Fibroblast of lung (primary cell): ENCODE measurements at regions not wholly inside any gene's neighbourhood (a gene's known extent, or its start where the extent isn't known, plus 50 kb on each side); places are given as distances from the start of the nearest gene placed in this dataset.
"Not testable (repeated sequence)": the region's sequence is repeated elsewhere in the genome, so short reads cannot be mapped to it uniquely, and the experiment has no call there.

Source experiments
- DNase-seq, 2 donors: peaks; one replicate each; pipeline versions ENCODE4 v3.0.0 to v3.0.0-alpha.2; 2010; ENCODE audit warnings: low read depth in 2 of 2
- H2AFZ ChIP-seq: 2 replicates; pipeline ENCODE4 v1.5.1; 2012; ENCODE audit warnings: low read length, control low read depth, inconsistent platforms
- H3K27ac ChIP-seq: 2 replicates; pipeline ENCODE4 v1.5.1; 2011; ENCODE audit warnings: low read length, control low read depth; ENCODE audit not compliant: insufficient read depth
- H3K27me3 ChIP-seq: 2 replicates; pipeline ENCODE4 v1.5.1; 2011; ENCODE audit warnings: mild to moderate bottlenecking, low read length; ENCODE audit not compliant: control insufficient read depth, insufficient read depth
- H3K36me3 ChIP-seq: 2 replicates; pipeline ENCODE4 v1.5.1; 2011; ENCODE audit warnings: low read length; ENCODE audit not compliant: control insufficient read depth, insufficient read depth
- H3K4me1 ChIP-seq: 2 replicates; pipeline ENCODE4 v1.5.1; 2011; ENCODE audit warnings: low read length; ENCODE audit not compliant: control insufficient read depth, insufficient read depth; ENCODE audit errors: extremely low read depth
- H3K4me2 ChIP-seq: 2 replicates; pipeline ENCODE4 v1.5.1; 2011; ENCODE audit warnings: low read length, control low read depth; ENCODE audit not compliant: insufficient read depth; ENCODE audit errors: extremely low read depth
- H3K4me3 ChIP-seq, 4 experiments: fragments of 200-600 bp in 1 of 4; sonication (generic) in 1 of 4; replicated peaks in 1 of 4; 2 replicates each; pipeline ENCODE4 v1.5.1; 2011 to 2016; ENCODE audit warnings: low read length in 4 of 4, low read depth in 3 of 4, mild to moderate bottlenecking in 3 of 4, control low read depth in 2 of 4, inconsistent platforms in 1 of 4, mixed read lengths in 1 of 4; ENCODE audit not compliant: insufficient read depth in 1 of 4; ENCODE audit errors: control extremely low read depth in 1 of 4
- H3K79me2 ChIP-seq: 2 replicates; pipeline ENCODE4 v1.5.1; 2012; ENCODE audit warnings: mild to moderate bottlenecking, low read length, inconsistent platforms; ENCODE audit not compliant: control insufficient read depth, insufficient read depth
- H3K9ac ChIP-seq: 2 replicates; pipeline ENCODE4 v1.5.1; 2011; ENCODE audit warnings: mild to moderate bottlenecking, low read length, control low read depth; ENCODE audit not compliant: insufficient read depth
- H3K9me3 ChIP-seq: 2 replicates; pipeline ENCODE4 v1.5.1; 2012; ENCODE audit warnings: low read depth, low read length; ENCODE audit not compliant: control insufficient read depth, insufficient read depth
- H4K20me1 ChIP-seq: 2 replicates; pipeline ENCODE4 v1.5.1; 2011; ENCODE audit warnings: low read length; ENCODE audit not compliant: control insufficient read depth, insufficient read depth; ENCODE audit errors: extremely low read depth
- CTCF ChIP-seq, 2 donors: IDR thresholded peaks in 1 of 2; conservative IDR thresholded peaks in 1 of 2; 1 replicate in 1 of 2; 2 replicates in 1 of 2; pipeline ENCODE4 v1.5.1; 2011 to 2012; ENCODE audit warnings: low read length in 2 of 2, control low read depth in 1 of 2, inconsistent platforms in 1 of 2, low read depth in 1 of 2, mild to moderate bottlenecking in 1 of 2
- EZH2 ChIP-seq: IDR thresholded peaks from 2 replicates; pipeline ENCODE4 v1.5.1; 2012; ENCODE audit warnings: low read length, control low read depth, mild to moderate bottlenecking; ENCODE audit errors: missing control alignments

GRCh38 chr5:67934976-67935375 lies 280.6 kb upstream of the PIK3R1 start:
- H3K27me3 ChIP-seq = no peaks in the 10 kb centered on the region
- no peaks in the 10 kb centered on the region for H3K36me3 ChIP-seq
- no peaks in the 10 kb centered on the region for H3K9me3 ChIP-seq
- H3K4me3 ChIP-seq = no peak overlapping the region
- H3K4me2 ChIP-seq = no peak overlapping the region
- no peak overlapping the region for H3K27ac ChIP-seq
- H3K4me1 ChIP-seq = no peaks in the 10 kb centered on the region
- no peaks in the 10 kb centered on the region for H4K20me1 ChIP-seq
- no peaks in the 10 kb centered on the region for H3K79me2 ChIP-seq
- no peak overlapping the region for H2AFZ ChIP-seq
- no peak for DNase-seq
- TF ChIP-seq EZH2 (no peak), CTCF (conservative IDR thresholded peaks at IDR 0.05 in 1 of 2, IDR thresholded peaks at IDR 0.05 in 1 of 2; ENCODE audit: low read depth in 1 of 2, low read length in 2 of 2) (no peak)
- no peak overlapping the region for H3K9ac ChIP-seq

GRCh38 chr5:67925511-67925910 lies 290.0 kb upstream of the PIK3R1 start:
- H2AFZ ChIP-seq = no peak overlapping the region
- H3K4me1 ChIP-seq = no peaks in the 10 kb centered on the region
- no peaks in the 10 kb centered on the region for H3K36me3 ChIP-seq
- no peaks in the 10 kb centered on the region for H3K9me3 ChIP-seq
- DNase-seq = no peak
- no peak overlapping the region for H3K4me2 ChIP-seq
- no peaks in the 10 kb centered on the region for H3K27me3 ChIP-seq
- no peaks in the 10 kb centered on the region for H3K79me2 ChIP-seq
- TF ChIP-seq EZH2 = no peak
- no peak for TF ChIP-seq CTCF (conservative IDR thresholded peaks at IDR 0.05 in 1 of 2, IDR thresholded peaks at IDR 0.05 in 1 of 2; ENCODE audit: low read depth in 1 of 2, low read length in 2 of 2)
- H3K9ac ChIP-seq = no peak overlapping the region
- H4K20me1 ChIP-seq = no peaks in the 10 kb centered on the region
- no peak overlapping the region for H3K4me3 ChIP-seq
- H3K27ac ChIP-seq = no peak overlapping the region

- H3K9ac ChIP-seq = no peak overlapping the region
- no peaks in the 10 kb centered on the region for H3K79me2 ChIP-seq
- no peak overlapping the region for H3K4me2 ChIP-seq
- TF ChIP-seq EZH2 (no peak), CTCF (conservative IDR thresholded peaks at IDR 0.05 in 1 of 2, IDR thresholded peaks at IDR 0.05 in 1 of 2; ENCODE audit: low read depth in 1 of 2, low read length in 2 of 2) (no peak)
- no peak overlapping the region for H2AFZ ChIP-seq
- H3K4me3 ChIP-seq = no peak overlapping the region
- H3K9me3 ChIP-seq = no peaks in the 10 kb centered on the region
- DNase-seq = peak; percentile 35 to 63
- no peaks in the 10 kb centered on the region for H3K36me3 ChIP-seq
- H3K27ac ChIP-seq = no peak overlapping the region
- H4K20me1 ChIP-seq = no peaks in the 10 kb centered on the region
- H3K4me1 ChIP-seq = no peaks in the 10 kb centered on the region
- no peaks in the 10 kb centered on the region for H3K27me3 ChIP-seq
Observed at GRCh38 chr5:67921004-67921601, 294.5 kb upstream of the PIK3R1 start.

DNA sequence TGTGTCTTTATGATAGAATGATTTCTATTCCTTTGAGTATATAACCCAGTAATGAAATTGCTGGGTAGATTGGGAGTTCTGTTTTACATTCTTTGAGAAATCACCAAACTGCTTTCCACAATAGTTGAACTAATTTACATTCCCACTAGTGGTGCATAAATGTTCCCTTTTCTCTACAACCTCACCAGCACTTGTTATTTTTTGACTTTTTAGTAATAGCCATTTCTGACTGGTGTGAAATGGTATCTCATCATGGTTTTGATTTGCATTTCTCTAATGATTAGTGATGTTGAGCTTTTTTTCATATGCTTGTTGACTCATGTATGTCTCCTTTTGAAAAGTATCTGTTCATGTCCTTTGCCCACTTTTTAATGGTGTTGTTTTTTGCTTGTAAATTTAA lies 296.0 kb upstream of the PIK3R1 start:
- H2AFZ ChIP-seq, H3K27me3 ChIP-seq, H3K9ac ChIP-seq, H3K9me3 ChIP-seq, H3K27ac ChIP-seq, H3K4me1 ChIP-seq, H3K36me3 ChIP-seq, H3K4me2 ChIP-seq, H3K79me2 ChIP-seq, H4K20me1 ChIP-seq, H3K4me3 ChIP-seq, DNase-seq: not testable (repeated sequence)
